Hematopoietic multipotent progenitor cell treated with erythropoietin and hydrocortisone succinate and interleukin-3 and kit ligand, for 8 days (in vitro differentiated cells): ENCODE measurements at regions not wholly inside any gene's neighbourhood (a gene's known extent, or its start where the extent isn't known, plus 50 kb on each side); places are given as distances from the start of the nearest gene placed in this dataset.
"Not testable (repeated sequence)": the region's sequence is repeated elsewhere in the genome, so short reads cannot be mapped to it uniquely, and the experiment has no call there.

Source experiments
- DNase-seq: peaks from one replicate; pipeline ENCODE4 v3.0.0-alpha.2; 2015

DNA sequence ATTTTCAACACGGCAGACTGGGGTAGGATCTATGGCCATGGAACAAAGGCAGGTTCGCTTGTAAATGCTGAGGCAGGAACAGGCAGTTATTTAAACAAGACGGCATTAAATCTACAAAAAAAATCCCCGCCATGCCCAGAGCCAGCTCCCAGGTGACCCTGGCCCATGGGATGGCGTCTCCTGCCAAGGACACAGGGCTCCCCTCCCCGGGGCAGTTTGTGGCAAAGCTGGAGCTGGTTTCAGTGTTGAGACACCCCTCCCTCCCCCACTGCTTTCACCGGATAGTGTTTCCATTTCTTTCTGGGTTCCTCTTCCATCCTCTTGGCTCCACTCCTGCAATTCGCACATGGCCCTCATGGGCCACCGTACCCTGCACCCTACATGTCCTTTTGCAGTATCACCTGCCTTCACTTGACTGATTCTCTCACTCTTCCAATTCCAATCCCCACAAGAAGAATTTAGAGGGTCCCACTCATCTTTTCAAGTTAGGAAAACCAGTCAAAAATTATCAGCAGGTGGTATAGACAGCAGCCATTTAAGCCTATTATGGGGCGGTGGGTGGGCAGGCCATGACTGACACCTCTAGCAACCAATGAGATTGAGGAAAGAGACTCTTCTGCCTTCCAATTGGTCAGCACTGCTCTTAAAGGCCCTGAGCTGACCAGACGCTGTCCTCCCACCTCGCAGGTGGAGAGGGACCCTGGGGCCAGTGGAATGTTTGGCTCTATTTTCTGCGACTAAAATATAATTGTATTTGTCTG, 52.0 kb downstream of the OLIG1 start:
- DNase-seq, result peak; percentile 52

DNA sequence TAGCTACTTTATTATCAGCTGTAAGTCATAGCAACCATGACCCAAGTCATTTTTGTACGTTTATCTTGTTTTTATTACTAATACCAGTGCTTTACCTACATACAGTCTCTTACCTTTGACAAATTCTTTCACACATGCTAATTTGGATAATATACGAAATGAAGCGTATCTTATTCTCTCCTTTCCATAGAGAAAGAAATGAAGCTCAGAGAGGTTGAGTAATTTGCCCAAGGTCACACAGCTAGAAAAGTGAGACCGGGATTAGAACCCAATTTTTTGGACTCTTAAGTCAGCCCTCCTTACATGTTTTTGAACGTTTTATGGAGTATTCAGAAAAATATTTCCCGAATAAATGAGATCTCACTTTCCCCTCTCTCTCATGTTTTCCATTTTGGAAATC, 52.6 kb downstream of the OLIG1 start:
- DNase-seq, result no peak

DNA sequence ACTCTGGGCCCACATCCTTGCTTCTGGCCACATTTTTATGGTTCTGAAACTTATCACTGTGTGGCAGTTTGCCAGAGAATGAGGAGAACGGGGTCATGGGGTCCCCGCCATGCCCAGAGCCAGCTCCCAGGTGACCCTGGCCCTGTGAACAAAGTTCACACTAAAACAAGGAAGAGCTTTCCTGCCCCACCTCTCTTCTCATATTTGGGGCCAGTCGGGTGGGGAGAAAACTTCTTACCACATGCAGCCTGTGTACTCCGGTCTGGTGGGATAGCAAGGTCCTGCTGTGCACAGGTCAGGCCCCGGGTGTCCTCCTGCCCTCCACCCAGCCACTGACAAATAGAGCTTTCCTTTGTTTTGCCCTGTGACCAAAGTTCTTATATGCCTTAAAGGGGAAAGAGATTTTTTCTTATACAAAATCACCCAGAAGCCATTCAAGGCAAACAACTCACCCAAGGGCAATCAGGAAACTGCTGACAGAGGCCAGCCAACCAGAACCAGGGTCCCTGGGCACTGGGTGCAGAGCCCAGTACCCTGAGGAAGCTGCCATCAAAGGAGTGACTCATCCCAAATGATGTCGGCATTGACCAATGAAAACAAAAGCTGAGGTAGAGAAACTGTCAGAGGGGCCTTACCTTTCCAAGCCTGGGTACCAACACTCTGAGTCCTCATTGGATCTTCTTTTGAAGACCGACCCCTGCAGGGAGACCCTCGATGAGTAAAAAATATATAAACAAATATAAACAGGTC, 53.6 kb downstream of the OLIG1 start:
- no peak for DNase-seq

DNA sequence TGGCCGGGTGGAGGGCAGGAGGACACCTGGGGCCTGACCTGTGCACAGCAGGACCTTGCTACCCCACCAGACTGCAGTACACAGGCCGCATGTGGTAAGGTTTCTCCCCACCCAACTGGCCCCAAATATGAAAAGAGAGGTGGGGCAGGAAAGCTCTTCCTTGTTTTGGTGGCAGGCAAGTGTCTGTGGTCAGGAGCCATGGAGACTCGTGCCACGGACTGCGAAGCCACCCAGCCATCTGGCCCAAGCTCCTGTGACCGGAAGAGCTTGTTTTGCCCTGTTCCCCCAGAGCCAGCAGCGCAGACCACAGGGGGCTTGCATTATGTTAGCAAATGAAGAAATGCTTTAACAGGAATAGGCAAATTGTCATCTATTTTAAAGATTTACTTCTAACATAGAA, 54.9 kb downstream of the OLIG1 start:
- no peak for DNase-seq

DNA sequence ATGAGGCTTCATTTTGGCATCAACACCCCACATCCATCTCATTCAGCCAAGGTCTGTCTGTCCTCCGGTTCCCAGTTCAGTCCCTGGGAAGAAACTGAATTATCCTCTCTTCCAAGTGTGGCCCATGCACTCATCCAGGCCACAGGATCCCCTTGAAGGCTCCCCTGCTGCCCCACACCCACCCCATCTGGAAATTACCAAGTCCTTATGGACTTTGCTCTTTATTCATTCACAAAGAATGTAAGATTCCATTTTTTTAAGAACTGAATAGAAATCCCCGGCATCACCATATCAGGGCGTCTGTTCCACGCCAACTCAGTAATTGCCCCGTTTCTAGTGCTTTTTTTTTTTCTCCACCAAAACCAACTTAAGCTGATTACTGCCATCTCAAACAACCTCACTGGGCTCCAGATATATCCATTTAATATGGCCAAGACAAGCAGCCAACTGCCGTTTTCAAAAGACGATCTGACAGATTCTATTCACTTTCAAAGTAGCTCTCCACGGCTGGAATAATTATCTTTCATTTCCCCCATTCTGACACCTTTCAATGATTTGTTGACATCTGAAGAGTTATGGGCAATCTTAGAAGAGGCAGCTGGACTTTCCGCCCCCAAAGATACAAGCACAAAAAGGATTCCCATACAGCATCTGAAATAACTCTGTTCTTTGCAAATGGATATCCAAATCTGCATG, 55.9 kb downstream of the OLIG1 start:
- DNase-seq, result no peak

DNA sequence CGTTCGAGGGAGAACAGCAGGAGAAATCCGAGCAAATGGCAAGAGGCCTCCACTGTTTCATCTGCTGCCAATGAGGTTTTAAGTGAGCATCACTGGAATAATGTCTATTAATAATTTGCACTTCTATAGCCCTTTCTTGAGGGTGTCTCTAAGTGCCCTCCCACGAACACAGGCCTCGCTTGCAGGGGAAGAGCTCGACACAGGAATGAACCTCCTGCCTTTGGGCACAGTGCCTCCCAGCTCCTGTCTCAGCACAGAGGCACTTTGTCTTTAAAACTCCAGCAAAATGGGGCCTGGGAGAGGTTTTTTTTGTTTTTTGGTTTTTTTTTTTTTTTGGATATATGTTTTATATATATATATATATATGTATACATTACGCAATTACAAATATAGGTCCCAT, 56.6 kb downstream of the OLIG1 start:
- DNase-seq, result no peak

DNA sequence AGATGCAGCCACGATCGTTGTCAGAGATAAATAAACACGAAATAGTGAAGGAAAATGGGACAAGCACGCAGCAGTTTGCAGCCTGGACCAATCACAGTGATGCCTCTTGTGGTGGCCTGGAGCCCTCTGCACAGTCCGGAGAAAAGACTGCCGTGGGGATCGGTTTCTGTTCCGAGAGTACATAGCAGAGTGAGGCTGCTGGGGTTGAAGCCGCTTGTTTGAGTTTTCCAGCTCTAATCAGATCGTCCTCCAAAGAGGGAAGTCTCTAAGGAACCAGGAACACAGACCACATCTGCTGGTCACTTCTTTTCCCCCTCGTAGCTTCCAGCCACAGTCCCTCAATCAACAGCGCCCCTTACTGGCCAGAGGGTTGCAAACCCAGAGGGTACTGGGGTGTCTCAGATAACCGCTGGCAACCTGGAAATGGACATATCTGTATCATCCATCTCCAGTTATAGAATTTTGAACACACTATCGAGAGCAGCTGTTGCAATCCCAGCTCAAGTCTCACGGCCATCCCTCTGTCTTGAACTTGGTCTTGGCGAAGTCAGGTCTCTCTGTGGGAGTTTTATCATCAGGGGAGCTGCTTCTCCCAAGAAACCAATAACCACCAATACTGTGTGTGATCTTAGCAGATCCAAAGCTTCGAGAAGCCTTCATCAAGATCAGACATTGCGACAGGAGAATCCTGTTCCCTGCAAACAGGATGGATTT, 57.4 kb downstream of the OLIG1 start:
- peak; percentile 86 for DNase-seq

DNA sequence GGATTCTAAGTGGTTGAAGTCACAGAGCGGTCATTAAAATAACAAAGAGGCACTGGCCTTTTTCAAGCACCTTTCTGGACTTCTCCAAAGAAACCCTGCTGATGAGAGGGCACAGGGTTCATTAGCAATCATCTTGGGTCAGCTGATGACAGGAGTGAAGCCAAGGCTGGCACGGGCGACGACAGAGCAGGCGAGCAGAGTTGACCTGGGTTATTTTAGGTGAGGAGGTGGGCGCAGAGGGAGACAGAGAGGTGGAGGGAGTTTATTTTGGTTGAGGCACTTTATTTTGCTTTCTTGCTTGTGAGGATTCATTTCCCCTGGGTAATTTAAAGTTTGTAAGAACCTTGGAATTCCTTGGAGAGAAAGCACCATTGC, 57.9 kb downstream of the OLIG1 start:
- no peak for DNase-seq

DNA sequence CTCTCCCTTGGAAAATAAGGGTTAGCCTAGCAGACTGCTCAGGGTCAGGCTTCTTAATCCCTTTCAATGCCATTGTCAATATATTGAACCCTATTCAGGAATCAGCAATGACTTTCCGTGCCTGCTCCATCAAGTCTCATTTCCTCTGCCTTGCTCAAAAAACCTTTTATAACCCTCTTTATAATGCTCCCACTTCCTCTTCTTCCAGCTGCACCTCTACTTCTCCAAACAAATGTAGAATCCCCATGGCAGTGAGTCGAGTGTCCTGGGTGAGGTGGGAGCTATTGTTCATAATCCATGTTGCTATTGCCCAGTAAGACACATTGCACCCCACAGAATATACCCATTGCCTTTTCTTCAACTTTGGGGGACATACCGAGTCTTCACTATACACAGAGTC, 58.6 kb downstream of the OLIG1 start:
- DNase-seq, result no peak

DNA sequence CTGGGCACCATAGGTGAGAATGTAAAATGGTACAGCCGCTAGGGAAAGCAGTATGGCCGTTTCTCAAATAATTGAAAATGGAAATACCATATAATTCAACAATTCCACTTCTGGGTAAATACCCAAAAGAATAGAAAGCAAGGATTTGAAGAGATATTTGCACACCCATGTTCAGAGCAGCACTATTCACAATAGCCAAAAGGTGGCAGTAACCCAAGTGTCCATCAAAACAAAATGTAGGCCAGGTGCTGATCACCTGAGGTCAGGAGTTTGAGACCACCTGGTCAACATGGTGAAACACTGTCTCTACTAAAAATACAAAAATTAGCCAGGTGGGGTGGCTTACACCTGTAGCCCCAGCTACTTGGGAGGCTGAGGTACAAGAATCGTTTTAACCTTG, 62.1 kb downstream of the OLIG1 start:
- DNase-seq, result no peak

DNA sequence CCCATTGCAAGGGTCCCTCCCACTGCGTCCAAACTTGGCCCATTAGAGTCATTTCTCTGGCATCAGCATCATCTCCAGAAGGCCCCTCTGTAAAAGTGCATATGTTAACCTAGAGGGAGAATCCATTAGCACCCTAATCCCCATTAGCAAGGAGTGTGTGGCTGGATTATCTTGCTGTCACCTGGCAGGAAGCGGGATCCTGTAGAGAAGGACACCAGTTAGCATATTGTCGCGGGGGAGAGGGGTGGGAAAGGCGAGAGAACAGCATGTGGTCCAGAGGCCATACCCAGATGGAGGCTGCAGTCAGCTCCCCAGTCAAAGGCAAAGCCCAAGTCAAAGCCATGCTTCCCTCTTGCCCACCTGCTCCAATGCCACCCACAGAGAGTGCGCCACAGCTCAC, 64.0 kb downstream of the OLIG1 start:
- no peak for DNase-seq

DNA sequence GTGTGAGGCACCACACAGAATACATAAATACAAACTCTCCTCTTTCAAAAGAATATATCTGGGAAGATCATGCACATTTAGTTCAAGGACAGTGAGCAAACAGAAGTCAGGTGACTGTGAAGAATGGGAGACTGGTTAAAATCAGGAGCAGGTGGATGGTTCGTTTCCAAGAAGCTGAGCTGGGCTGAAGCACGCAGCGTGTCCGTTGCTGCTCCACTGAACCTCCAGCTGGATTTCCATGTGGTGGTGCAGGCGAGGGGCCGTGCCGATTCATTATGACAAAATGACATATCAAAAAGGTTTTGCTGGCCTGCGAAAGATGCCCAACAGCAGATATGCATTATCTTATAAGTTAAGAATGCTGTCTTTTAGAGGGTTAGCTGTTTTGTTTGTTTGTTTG, 66.0 kb downstream of the OLIG1 start:
- DNase-seq, result no peak

DNA sequence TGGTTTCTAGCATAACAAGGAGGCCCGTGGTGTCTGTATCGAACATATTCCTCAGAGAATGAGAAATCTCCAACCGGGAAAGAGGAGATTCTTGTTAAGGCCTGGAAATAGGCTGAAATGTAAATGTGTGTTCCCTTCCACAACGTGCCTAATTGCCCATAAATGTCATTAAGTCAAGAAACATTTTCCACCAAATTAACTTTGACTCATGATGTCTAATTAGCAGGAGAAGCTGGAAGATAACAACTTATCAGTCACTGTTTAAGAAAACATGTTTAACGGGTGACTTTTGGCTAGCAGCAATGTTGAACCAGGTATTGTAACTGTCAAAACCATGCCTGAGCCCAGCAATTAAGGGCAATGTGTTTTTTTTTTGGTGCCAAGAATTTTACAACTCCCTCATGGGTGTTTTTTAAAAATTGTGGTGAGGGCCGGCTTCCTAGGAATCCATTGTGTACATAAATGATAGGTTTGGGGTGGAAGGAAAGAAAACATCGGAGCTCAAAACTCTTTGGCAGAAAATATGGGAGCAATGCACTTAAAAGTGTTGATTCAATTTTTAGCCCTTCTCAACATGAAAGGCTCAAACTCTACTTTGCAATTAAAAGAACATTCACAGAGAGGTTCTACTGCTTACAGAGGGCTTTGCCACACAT, 67.0 kb downstream of the OLIG1 start:
- DNase-seq, result peak; percentile 84

DNA sequence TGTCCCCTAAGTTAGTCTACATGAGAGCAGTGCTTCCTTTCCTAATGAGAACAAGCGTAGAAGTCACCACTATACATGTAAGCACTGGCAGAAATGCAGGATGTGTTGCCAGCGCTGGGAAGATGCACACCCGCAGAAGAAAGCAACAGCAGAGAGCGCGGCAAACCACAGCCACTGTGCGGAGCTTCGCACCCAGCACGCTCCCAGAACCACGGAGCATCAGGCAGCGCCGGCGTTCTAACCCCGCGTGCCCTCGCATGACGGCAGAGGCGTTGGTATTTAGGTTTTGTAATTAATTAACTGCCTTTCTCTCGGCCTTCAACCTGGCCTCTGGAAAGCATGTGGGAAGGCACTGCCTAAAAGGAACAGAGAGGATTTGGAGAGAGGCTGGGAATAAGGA, 69.1 kb downstream of the OLIG1 start:
- DNase-seq, result no peak

DNA sequence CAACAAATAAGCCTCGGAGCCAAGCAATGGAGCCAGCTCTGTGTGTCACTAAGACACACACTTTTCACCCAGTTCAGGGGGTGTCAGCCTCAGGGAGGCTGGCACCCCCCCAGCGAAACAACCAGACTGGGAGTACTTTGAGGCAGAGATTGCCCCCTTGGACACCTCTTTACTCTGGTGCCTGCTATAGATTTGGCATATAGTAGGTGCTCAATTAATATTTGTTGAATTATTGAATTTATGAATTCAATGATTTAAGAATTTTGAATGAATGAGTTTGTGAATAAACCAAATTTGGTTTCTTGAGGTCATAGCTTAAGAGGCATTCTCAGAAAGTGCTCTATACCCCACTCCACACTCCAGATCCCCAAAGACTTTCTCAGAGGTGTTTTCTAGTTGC, 70.3 kb downstream of the OLIG1 start:
- no peak for DNase-seq

DNA sequence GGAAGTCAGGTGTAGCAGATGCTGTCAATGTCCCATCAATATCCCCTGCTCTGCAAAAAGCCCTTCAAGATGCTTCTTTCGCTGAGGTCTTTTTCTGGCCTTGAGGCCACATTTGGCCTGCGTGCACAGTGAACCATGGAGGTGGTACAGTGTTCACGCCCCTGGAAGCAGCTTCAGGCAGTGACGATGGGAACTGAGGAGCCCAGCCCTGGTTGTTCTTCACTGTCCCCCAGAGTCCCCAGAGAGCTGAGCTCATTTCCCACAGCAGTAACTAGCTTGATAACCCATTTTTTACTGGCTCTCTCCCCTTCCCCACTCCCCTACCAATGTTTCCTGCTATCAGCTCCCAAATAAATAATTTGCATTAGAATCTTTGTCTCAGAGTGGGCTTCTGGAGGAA, 76.5 kb downstream of the OLIG1 start:
- no peak for DNase-seq

DNA sequence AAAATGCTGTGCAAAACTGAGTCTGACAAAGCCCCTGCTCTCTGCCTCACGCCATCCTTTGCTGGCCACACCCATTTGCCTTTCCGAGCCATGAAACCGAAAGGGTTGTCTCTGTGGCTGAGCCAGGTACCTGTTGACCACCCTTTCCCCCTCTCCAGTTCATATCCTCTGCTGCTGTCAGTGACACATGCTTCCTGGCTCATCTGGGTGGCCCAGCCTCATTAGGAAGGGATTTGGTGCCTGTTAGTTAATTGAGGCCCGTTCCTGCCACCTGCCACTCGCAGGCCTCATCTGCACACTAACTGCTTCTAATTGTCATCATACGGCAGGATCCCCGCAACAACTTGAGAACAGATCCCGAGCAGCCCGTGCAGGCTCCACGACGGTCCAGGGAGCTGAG, 79.2 kb downstream of the OLIG1 start:
- DNase-seq, result no peak

DNA sequence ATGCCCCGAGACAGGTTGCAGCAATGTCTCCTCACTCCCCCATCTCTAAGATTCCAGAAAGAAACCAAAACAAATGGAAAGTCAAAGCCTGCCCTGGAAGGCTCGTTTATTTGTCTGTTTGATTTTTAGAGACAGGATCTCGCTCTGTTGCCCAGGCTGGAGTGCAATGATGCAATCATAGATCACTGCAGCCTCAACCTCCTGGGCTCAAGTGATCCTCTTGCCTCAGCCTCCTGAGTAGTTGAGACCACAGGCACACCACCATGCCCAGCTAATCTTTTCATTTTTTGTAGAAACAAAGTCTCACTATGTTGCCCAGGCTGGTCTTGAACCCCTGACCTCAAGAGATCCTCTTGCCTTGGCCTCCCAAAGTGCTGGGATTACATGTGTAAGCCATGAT, 78.8 kb upstream of the IFNAR2 start:
- DNase-seq, result not testable (repeated sequence)

DNA sequence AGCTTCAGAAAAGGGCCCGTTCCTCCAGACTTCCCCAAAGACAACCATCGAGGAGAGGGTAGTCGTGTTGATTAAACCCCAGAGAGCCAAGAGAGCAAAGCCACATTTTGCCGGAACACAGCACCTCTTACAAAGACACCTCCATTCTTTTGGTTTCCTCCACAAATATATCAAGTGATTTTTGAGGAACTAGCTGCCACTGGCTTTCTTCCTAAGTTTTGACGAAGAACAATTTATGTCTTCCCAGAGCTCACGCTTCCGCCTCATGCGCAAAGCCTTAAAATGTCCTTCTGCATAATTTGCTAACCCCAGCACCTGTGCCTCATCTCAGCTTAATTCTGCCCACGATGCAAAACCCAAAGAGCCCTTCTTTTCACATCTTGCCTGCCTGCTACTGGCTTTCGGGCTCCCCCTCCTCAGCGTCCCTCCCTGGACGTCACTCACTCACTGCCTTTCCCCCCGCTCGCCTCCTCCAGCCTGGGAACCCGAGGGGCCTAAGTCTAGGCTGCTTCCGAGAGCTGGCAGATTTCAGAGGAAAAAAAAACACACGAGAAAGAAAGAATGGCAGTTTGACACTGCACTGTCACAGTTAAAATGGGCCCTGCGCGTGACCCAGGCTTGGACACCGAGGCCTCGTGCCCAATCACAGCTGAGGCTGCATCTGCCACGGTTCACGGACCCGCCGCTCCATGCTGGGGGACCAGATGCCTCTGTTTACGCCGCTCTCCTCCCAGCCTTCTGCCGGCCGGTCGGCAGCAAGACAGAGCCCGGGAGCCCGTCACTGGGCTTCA, 77.6 kb upstream of the IFNAR2 start:
- no peak for DNase-seq

DNA sequence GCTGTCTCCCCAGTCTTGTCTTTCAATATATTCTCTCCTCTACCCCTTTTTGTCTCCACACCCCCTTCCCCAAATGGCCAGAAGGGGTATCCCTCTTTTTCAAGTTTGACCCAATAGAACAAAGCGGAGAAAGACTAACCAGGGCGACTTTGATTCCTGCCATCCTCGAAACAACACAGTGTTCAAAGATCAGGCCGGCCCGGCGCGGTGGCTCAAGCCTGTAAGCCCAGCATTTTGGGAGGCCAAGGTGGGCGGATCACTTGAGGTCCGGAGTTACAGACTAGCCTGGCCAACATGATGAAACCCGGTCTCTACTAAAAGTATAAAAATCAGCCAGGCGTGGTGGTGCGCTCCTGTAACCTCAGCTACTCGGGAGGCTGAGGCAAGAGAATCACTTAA, 77.0 kb upstream of the IFNAR2 start:
- DNase-seq, result no peak

DNA sequence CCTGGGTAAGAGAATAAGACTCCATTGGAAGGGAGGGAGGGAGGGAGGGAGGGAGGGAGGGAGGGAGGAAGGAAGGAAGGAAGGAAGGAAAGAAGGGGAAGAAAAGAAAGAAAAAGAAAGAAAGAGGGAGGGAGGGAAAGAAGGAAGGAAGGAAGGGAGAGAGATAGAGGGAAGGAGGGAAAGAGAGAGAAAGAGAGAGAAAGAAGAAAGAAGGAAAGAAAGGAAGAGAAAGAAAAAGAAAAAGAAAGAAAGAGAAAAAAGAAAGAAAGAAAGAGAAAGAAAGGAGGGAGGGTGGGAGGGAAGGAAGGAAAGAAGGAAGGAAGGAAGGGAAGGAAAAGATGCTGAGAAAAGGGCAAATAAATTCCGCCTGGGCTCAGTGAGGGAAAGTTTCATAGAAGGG, 74.7 kb upstream of the IFNAR2 start:
- no peak for DNase-seq

DNA sequence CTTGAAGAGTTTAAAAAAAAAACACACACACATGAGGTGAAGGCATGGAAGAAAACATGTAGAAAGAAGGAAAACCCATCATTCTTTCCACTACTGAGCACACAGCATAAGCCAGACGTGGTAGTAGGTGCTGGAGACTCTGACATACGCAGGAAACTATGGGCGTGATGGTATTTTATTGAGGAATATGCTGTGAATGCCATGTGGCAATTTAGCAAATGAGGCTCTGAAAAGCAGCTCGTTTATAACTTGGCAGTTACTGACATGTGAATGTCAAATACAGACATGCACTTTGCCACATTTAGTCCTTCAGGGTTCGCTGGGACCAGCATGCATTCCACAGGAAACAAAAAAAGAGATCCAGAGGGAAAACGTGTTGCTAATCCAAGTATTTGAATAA, 74.3 kb upstream of the IFNAR2 start:
- no peak for DNase-seq
